Neutrophil (primary cell): ENCODE measurements at regions not wholly inside any gene's neighbourhood (a gene's known extent, or its start where the extent isn't known, plus 50 kb on each side); places are given as distances from the start of the nearest gene placed in this dataset.

Experiments used
- H3K27ac ChIP-seq: fragments of 200-600 bp; sonication (generic); 2 replicates; pipeline ENCODE4 v1.5.1; 2016; ENCODE audit warnings: mild to moderate bottlenecking, moderate library complexity
- H3K27me3 ChIP-seq: fragments of 200-600 bp; sonication (generic); 2 replicates; pipeline ENCODE4 v1.6.0; 2016; ENCODE audit warnings: mild to moderate bottlenecking
- H3K36me3 ChIP-seq: fragments of 200-600 bp; sonication (generic); 2 replicates; pipeline ENCODE4 v1.5.1; 2017
- H3K4me1 ChIP-seq, 2 experiments: fragments of 200-600 bp in 1 of 2; sonication (generic) in 1 of 2; 1 replicate in 1 of 2; 2 replicates in 1 of 2; pipeline versions ENCODE4 v1.5.1 to v1.6.1; 2013 to 2016; ENCODE audit warnings: low read depth in 1 of 2, low read length in 1 of 2, mild to moderate bottlenecking in 1 of 2, moderate library complexity in 1 of 2; ENCODE audit not compliant: control insufficient read depth in 1 of 2, insufficient read depth in 1 of 2
- H3K4me3 ChIP-seq, 2 experiments: fragments of 200-600 bp in 1 of 2; sonication (generic) in 1 of 2; 1 replicate in 1 of 2; 2 replicates in 1 of 2; pipeline ENCODE4 v1.5.1; 2013 to 2016; ENCODE audit warnings: low read depth in 1 of 2, low read length in 1 of 2, mild to moderate bottlenecking in 1 of 2, moderate library complexity in 1 of 2
- H3K9me3 ChIP-seq: fragments of 200-600 bp; sonication (generic); 2 replicates; pipeline ENCODE4 v1.5.1; 2016
- TF ChIP-seq, protein P1 (sequence below): fragments of 200-600 bp; sonication (generic); IDR thresholded peaks from 2 replicates; pipeline ENCODE4 v1.5.1; 2016; ENCODE audit warnings: antibody characterized with exemption

DNA sequence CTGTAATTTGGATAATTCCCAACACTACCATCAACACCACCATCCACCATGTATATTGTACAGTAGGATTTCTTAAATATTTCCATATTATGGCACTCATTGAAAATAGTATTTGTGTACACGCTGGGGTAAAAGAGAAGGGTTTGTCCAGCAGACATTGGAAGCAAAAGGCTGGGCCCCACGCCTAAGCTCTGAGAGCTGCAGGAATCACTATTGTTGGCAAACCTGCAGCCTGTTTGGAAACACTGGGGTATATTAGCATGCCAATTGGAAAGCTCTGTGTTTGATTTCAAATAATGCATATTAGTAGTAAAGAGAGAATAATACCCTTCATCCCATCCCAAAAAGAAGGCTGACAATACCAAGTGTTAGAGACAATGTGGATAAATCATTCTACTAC is 81.5 kb upstream of the DPYD start:
- H3K9me3 ChIP-seq, result no peaks in the 10 kb centered on the region
- H3K36me3 ChIP-seq, result no peaks in the 10 kb centered on the region
- H3K4me1 ChIP-seq, result no peaks in the 10 kb centered on the region
- H3K27me3 ChIP-seq, result no peaks in the 10 kb centered on the region
- no peak overlapping the region for H3K27ac ChIP-seq
- H3K4me3 ChIP-seq, result no peak overlapping the region
- TF ChIP-seq, protein P1, sequence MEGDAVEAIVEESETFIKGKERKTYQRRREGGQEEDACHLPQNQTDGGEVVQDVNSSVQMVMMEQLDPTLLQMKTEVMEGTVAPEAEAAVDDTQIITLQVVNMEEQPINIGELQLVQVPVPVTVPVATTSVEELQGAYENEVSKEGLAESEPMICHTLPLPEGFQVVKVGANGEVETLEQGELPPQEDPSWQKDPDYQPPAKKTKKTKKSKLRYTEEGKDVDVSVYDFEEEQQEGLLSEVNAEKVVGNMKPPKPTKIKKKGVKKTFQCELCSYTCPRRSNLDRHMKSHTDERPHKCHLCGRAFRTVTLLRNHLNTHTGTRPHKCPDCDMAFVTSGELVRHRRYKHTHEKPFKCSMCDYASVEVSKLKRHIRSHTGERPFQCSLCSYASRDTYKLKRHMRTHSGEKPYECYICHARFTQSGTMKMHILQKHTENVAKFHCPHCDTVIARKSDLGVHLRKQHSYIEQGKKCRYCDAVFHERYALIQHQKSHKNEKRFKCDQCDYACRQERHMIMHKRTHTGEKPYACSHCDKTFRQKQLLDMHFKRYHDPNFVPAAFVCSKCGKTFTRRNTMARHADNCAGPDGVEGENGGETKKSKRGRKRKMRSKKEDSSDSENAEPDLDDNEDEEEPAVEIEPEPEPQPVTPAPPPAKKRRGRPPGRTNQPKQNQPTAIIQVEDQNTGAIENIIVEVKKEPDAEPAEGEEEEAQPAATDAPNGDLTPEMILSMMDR, result no peak

DNA sequence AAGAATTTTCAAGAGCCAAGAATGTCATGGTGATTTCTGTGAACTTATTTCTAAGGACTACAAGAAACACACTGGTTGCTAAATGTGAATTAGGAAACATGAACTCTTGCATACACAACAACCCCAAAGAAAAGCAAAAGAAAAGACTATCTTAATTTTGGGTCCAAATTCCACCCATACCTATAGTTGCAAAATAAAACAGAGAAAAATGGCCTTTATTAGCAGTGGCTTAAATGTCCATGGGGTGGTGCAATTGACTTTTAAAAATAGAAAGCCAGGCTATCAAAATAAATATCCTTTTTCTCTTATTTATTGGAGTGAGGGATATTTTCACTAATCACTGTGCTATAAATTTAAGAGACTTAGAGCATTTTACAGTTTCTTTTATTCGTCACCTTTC is 80.9 kb upstream of the DPYD start:
- TF ChIP-seq, protein P1, result no peak

DNA sequence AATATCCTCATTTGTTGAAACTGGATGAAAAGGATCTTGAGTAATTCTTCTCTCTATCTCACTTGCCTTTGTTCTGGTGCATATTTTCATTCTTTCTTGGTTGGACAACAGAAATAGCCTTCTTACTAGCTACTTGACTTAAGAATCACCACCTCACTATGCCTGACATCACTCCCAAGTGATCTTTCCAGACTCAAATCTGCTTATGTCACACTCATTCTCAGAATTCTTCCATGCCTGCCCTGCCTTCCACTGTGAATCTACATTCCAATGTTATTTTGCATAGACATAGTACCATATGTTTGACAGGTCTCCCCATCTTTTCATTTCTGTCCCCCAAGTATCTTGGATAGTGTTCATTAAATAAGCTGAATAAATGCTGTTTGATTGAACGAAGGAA is 78.5 kb upstream of the DPYD start:
- no peaks in the 10 kb centered on the region for H3K4me1 ChIP-seq
- TF ChIP-seq, protein P1, result no peak
- no peak overlapping the region for H3K27ac ChIP-seq
- no peaks in the 10 kb centered on the region for H3K9me3 ChIP-seq
- no peak overlapping the region for H3K4me3 ChIP-seq
- H3K36me3 ChIP-seq, result no peaks in the 10 kb centered on the region
- H3K27me3 ChIP-seq, result no peaks in the 10 kb centered on the region

More for the DNA sequence above, 80.9 kb upstream of the DPYD start:
- no peaks in the 10 kb centered on the region for H3K4me1 ChIP-seq
- H3K36me3 ChIP-seq, result no peaks in the 10 kb centered on the region
- no peaks in the 10 kb centered on the region for H3K9me3 ChIP-seq
- H3K27ac ChIP-seq, result no peak overlapping the region
- H3K27me3 ChIP-seq, result no peaks in the 10 kb centered on the region
- H3K4me3 ChIP-seq, result no peak overlapping the region

DNA sequence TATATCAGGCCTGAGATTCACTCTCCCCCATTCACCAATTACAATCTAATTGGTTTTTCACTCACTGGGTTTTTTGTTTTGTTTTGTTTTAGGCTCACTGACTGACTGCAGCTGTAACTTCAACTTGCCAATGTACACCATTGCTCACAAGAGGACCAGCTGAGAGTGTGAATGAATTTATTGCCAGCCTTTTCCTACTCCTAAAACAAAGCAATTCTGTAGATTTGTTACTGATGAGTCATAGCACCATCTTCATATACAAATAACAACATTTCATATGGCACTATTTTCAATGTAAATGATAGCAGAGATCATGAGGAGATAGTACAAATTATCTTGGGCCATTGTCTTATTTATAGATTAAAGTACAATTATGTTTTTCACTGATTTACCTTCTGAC is 76.0 kb upstream of the DPYD start:
- Histone ChIP-seq H3K27ac (no peak overlapping the region), H3K36me3 (no peaks in the 10 kb centered on the region), H3K4me1 (no peaks in the 10 kb centered on the region), H3K4me3 (no peak overlapping the region), H3K9me3 (no peaks in the 10 kb centered on the region), H3K27me3 (no peaks in the 10 kb centered on the region)
- TF ChIP-seq, protein P1, result no peak

DNA sequence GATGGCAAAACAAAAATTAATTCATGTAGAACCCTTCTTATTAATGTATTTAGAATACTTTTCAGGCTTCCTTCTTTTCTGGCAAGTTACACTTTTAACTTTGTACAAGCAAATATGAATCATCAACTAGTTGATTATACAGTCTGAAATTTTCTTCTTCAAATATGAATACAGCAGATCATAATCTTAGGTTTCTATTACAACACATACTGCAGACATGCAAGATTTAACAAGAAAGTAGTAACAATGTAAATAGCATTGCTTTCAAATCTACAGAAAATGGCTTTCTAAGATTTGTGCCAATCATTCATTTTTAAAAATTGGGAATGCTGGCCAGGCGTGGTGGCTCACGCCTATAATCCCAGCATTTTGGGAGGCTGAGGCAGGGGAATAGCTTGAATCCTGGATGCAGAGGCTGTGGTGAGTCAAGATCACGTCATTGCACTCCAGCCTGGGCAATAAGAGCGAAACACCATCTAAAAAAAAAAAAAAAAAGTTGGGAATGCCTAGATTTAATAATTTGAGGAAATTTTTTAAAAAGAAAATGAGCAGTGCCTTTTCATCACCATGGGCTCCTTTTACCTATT is 68.4 kb upstream of the DPYD start:
- Histone ChIP-seq H3K4me3 (no peak overlapping the region), H3K4me1 (no peaks in the 10 kb centered on the region), H3K9me3 (no peaks in the 10 kb centered on the region), H3K27me3 (no peaks in the 10 kb centered on the region), H3K27ac (no peak overlapping the region), H3K36me3 (no peaks in the 10 kb centered on the region)
- TF ChIP-seq, protein P1, result no peak
